ENCODE measurements at regions not wholly inside any gene's neighbourhood (a gene's known extent, or its start where the extent isn't known, plus 50 kb on each side); places are given as distances from the start of the nearest gene placed in this dataset.
"Not testable (repeated sequence)": the region's sequence is repeated elsewhere in the genome, so short reads cannot be mapped to it uniquely, and the experiment has no call there.

GRCh38 chr7:68217426-68217825 lies 1220.8 kb downstream of the TYW1 start:
- Histone ChIP-seq H3K36me3 (ENCODE audit: insufficient read depth, low read length) (no peaks in the 10 kb centered on the region), H3K27ac (ENCODE audit: low read depth, low read length) (no peak overlapping the region), H3K9me3 (ENCODE audit: low read length) (no peaks in the 10 kb centered on the region), H3K27me3 (ENCODE audit: insufficient read depth, low read length, poor library complexity, severe bottlenecking) (no peaks in the 10 kb centered on the region), H3K4me3 (ENCODE audit: low read length) (no peak overlapping the region), H3K4me1 (ENCODE audit: insufficient read depth, low read length) (no peaks in the 10 kb centered on the region)
- no peaks in the 10 kb centered on the region for H3K36me3 Mint-ChIP-seq
- no peaks in the 10 kb centered on the region for H3K27me3 Mint-ChIP-seq
- no peak overlapping the region for H3K4me3 Mint-ChIP-seq
- H3K4me1 Mint-ChIP-seq = no peaks in the 10 kb centered on the region
- no peak overlapping the region for H3K27ac Mint-ChIP-seq
- ChIA-PET POLR2A (no interaction called here), CTCF (no interaction called here)
- DNase-seq = no peak
- peaks cover 2 to 11% (median 5%) of the 10 kb centered on the region in 5 donors for H3K9me3 Mint-ChIP-seq

DNA sequence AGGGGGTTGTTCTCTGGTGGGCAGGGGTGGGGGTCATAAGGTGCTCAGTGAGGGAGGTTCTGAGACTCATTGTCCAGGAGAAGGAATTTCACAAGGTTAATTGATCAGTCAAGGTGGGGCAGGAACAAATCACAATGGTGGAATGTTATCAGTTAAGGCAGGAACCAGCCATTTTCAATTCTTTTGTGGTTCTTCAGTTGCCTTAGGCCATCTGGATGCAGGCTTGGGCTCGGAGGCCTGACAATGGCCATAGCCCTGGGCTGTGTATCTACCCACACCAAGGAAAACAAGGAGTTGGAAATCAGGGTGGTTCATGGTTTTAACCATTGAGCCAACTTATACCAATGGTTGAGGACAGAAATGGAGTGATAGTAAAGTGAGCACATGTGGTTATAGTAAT lies 1221.8 kb downstream of the TYW1 start:
- no peak for DNase-seq
- H3K4me3 Mint-ChIP-seq = no peak overlapping the region
- Histone ChIP-seq H3K9me3 (ENCODE audit: low read length) (no peaks in the 10 kb centered on the region), H3K27ac (ENCODE audit: low read depth, low read length) (no peak overlapping the region), H3K36me3 (ENCODE audit: insufficient read depth, low read length) (no peaks in the 10 kb centered on the region), H3K27me3 (ENCODE audit: insufficient read depth, low read length, poor library complexity, severe bottlenecking) (no peaks in the 10 kb centered on the region), H3K4me1 (ENCODE audit: insufficient read depth, low read length) (no peaks in the 10 kb centered on the region), H3K4me3 (ENCODE audit: low read length) (no peak overlapping the region)
- ChIA-PET CTCF (no interaction called here), POLR2A (no interaction called here)
- H3K27me3 Mint-ChIP-seq = no peaks in the 10 kb centered on the region
- H3K4me1 Mint-ChIP-seq = no peaks in the 10 kb centered on the region
- peaks cover 2 to 12% (median 4%) of the 10 kb centered on the region in 5 donors for H3K9me3 Mint-ChIP-seq
- no peaks in the 10 kb centered on the region for H3K36me3 Mint-ChIP-seq
- H3K27ac Mint-ChIP-seq = no peak overlapping the region

- H3K9me3 ChIP-seq (ENCODE audit: low read length) = no peaks in the 10 kb centered on the region
Measured at GRCh38 chr7:68222311-68222710, 1225.7 kb downstream of the TYW1 start.

GRCh38 chr7:68224041-68224741 lies 1227.6 kb downstream of the TYW1 start:
- CTCF ChIA-PET = no interaction called here
- no peak for DNase-seq
- Mint-ChIP-seq H3K9me3 (peaks cover 3 to 15% (median 10%) of the 10 kb centered on the region in 5 donors), H3K4me3 (no peak overlapping the region), H3K27me3 (no peaks in the 10 kb centered on the region), H3K36me3 (no peaks in the 10 kb centered on the region), H3K27ac (no peak overlapping the region), H3K4me1 (no peaks in the 10 kb centered on the region)
- no peak overlapping the region for H3K27ac ChIP-seq (ENCODE audit: low read depth, low read length)
- no peaks in the 10 kb centered on the region for H3K9me3 ChIP-seq (ENCODE audit: low read length)
- no peaks in the 10 kb centered on the region for H3K27me3 ChIP-seq (ENCODE audit: insufficient read depth, low read length, poor library complexity, severe bottlenecking)
- POLR2A ChIA-PET = no interaction called here
- no peaks in the 10 kb centered on the region for H3K4me1 ChIP-seq (ENCODE audit: insufficient read depth, low read length)
- H3K36me3 ChIP-seq (ENCODE audit: insufficient read depth, low read length) = no peaks in the 10 kb centered on the region
- no peak overlapping the region for H3K4me3 ChIP-seq (ENCODE audit: low read length)

More at GRCh38 chr7:68222311-68222710, 1225.7 kb downstream of the TYW1 start:
- Mint-ChIP-seq H3K36me3 (no peaks in the 10 kb centered on the region), H3K27ac (no peak overlapping the region), H3K27me3 (no peaks in the 10 kb centered on the region), H3K9me3 (peaks cover 4 to 15% (median 10%) of the 10 kb centered on the region in 5 donors), H3K4me1 (no peaks in the 10 kb centered on the region), H3K4me3 (no peak overlapping the region)
- Histone ChIP-seq H3K27ac (ENCODE audit: low read depth, low read length) (no peak overlapping the region), H3K27me3 (ENCODE audit: insufficient read depth, low read length, poor library complexity, severe bottlenecking) (no peaks in the 10 kb centered on the region), H3K4me1 (ENCODE audit: insufficient read depth, low read length) (no peaks in the 10 kb centered on the region), H3K36me3 (ENCODE audit: insufficient read depth, low read length) (no peaks in the 10 kb centered on the region), H3K4me3 (ENCODE audit: low read length) (no peak overlapping the region)
- POLR2A ChIA-PET = no interaction called here
- CTCF ChIA-PET = no interaction called here
- DNase-seq = no peak

- H3K27ac ChIP-seq (ENCODE audit: low read depth, low read length); H3K27me3 ChIP-seq (ENCODE audit: insufficient read depth, low read length, poor library complexity, severe bottlenecking); H3K4me1 Mint-ChIP-seq; H3K36me3 Mint-ChIP-seq; H3K4me1 ChIP-seq (ENCODE audit: insufficient read depth, low read length); POLR2A ChIA-PET; H3K9me3 ChIP-seq (ENCODE audit: low read length); H3K36me3 ChIP-seq (ENCODE audit: insufficient read depth, low read length); H3K27me3 Mint-ChIP-seq; H3K4me3 ChIP-seq (ENCODE audit: low read length); CTCF ChIA-PET; H3K4me3 Mint-ChIP-seq; DNase-seq; H3K27ac Mint-ChIP-seq: not testable (repeated sequence)
- H3K9me3 Mint-ChIP-seq = peaks cover 6 to 19% (median 14%) of the 10 kb centered on the region in 5 donors
Measured at GRCh38 chr7:68231011-68231410, 1234.4 kb downstream of the TYW1 start.

- Histone ChIP-seq H3K27me3 (ENCODE audit: insufficient read depth, low read length, poor library complexity, severe bottlenecking) (no peaks in the 10 kb centered on the region), H3K9me3 (ENCODE audit: low read length) (no peaks in the 10 kb centered on the region), H3K4me1 (ENCODE audit: insufficient read depth, low read length) (no peaks in the 10 kb centered on the region), H3K4me3 (ENCODE audit: low read length) (no peak overlapping the region), H3K36me3 (ENCODE audit: insufficient read depth, low read length) (no peaks in the 10 kb centered on the region), H3K27ac (ENCODE audit: low read depth, low read length) (no peak overlapping the region)
- CTCF ChIA-PET = no interaction called here
- no peak overlapping the region for H3K27ac Mint-ChIP-seq
- no peaks in the 10 kb centered on the region for H3K36me3 Mint-ChIP-seq
- peaks cover 8 to 21% (median 14%) of the 10 kb centered on the region in 5 donors for H3K9me3 Mint-ChIP-seq
- H3K27me3 Mint-ChIP-seq = peaks cover 0 to 1% of the 10 kb centered on the region in 2 donors
- no peak overlapping the region for H3K4me3 Mint-ChIP-seq
- POLR2A ChIA-PET = no interaction called here
- no peak for DNase-seq
- no peaks in the 10 kb centered on the region for H3K4me1 Mint-ChIP-seq
Measured at GRCh38 chr7:68235937-68236336, 1239.3 kb downstream of the TYW1 start.

DNA sequence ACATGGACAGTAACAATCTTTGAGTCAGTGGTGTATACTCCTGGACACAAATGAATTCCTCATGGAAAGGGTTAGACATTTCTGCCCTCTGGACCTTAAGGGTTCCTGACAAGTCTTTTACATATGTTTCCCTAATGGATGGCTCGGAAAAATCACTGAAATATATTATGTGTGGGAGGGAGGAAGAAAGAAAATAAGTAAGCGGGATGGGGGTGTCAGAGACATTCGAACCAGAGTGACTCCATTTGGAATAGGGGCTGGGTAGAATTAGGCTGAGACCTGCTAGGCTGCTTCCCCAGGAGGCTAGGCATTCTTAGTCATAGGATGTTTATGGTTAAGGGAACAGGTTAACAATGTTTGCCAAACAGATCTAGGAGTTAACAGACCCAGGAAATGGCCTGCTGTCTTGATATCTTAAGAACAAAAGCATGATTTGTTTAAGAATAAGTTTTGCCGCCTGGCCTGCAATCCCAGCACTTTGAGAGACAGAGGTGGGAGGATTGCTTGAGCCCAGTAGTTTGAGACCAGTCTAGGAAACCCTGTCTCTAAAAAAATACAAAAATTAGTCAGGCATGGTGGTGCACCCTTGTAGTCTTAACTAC lies 1241.7 kb downstream of the TYW1 start:
- Histone ChIP-seq H3K9me3 (ENCODE audit: low read length) (no peaks in the 10 kb centered on the region), H3K4me1 (ENCODE audit: insufficient read depth, low read length) (no peaks in the 10 kb centered on the region), H3K36me3 (ENCODE audit: insufficient read depth, low read length) (no peaks in the 10 kb centered on the region), H3K27me3 (ENCODE audit: insufficient read depth, low read length, poor library complexity, severe bottlenecking) (no peaks in the 10 kb centered on the region), H3K27ac (ENCODE audit: low read depth, low read length) (no peak overlapping the region), H3K4me3 (ENCODE audit: low read length) (no peak overlapping the region)
- POLR2A ChIA-PET = no interaction called here
- Mint-ChIP-seq H3K4me1 (no peaks in the 10 kb centered on the region), H3K4me3 (no peak overlapping the region), H3K36me3 (no peaks in the 10 kb centered on the region), H3K27ac (no peak overlapping the region), H3K27me3 (peaks cover 0 to 1% of the 10 kb centered on the region in 2 donors), H3K9me3 (peaks cover 6 to 26% (median 13%) of the 10 kb centered on the region in 5 donors)
- CTCF ChIA-PET = no interaction called here
- no peak for DNase-seq

- Histone ChIP-seq H3K9me3 (ENCODE audit: low read length) (no peaks in the 10 kb centered on the region), H3K27me3 (ENCODE audit: insufficient read depth, low read length, poor library complexity, severe bottlenecking) (no peaks in the 10 kb centered on the region), H3K36me3 (ENCODE audit: insufficient read depth, low read length) (no peaks in the 10 kb centered on the region), H3K27ac (ENCODE audit: low read depth, low read length) (no peak overlapping the region), H3K4me3 (ENCODE audit: low read length) (no peak overlapping the region), H3K4me1 (ENCODE audit: insufficient read depth, low read length) (no peaks in the 10 kb centered on the region)
- DNase-seq = no peak
- no peaks in the 10 kb centered on the region for H3K4me1 Mint-ChIP-seq
- ChIA-PET POLR2A (no interaction called here), CTCF (no interaction called here)
- no peak overlapping the region for H3K27ac Mint-ChIP-seq
- no peaks in the 10 kb centered on the region for H3K36me3 Mint-ChIP-seq
- H3K27me3 Mint-ChIP-seq = no peaks in the 10 kb centered on the region
- H3K9me3 Mint-ChIP-seq = peaks cover 5 to 19% (median 15%) of the 10 kb centered on the region in 5 donors
- no peak overlapping the region for H3K4me3 Mint-ChIP-seq
Measured at GRCh38 chr7:68243128-68243527, 1246.5 kb downstream of the TYW1 start.
